WTC11 (cell line): ENCODE measurements at regions not wholly inside any gene's neighbourhood (a gene's known extent, or its start where the extent isn't known, plus 50 kb on each side); places are given as distances from the start of the nearest gene placed in this dataset.

Experiments
- ATF2 ChIP-seq: sonication (generic); formaldehyde crosslinking; IDR thresholded peaks from 2 replicates; pipeline ENCODE4 v1.8.1; 2022; ENCODE audit warnings: low read depth, missing genetic modification reagents, borderline replicate concordance
- ETV6 ChIP-seq: sonication (generic); formaldehyde crosslinking; IDR thresholded peaks from 2 replicates; pipeline ENCODE4 v1.8.1; 2022; ENCODE audit warnings: mild to moderate bottlenecking, missing genetic modification reagents
- MAX ChIP-seq: sonication (generic); formaldehyde crosslinking; IDR thresholded peaks from 2 replicates; pipeline ENCODE4 v1.8.0; 2022; ENCODE audit warnings: mild to moderate bottlenecking, missing genetic modification reagents
- NFYB ChIP-seq: sonication (generic); formaldehyde crosslinking; conservative IDR thresholded peaks from 2 replicates; pipeline ENCODE4 v1.8.0; 2022; ENCODE audit warnings: low read depth, missing genetic modification reagents
- SP1 ChIP-seq: sonication (generic); formaldehyde crosslinking; conservative IDR thresholded peaks from 2 replicates; pipeline ENCODE4 v1.8.1; 2022; ENCODE audit warnings: missing genetic modification reagents
- STAT6 ChIP-seq: sonication (generic); formaldehyde crosslinking; conservative IDR thresholded peaks from 2 replicates; pipeline ENCODE4 v1.8.1; 2023; ENCODE audit warnings: mild to moderate bottlenecking, low read depth, missing genetic modification reagents, moderate library complexity
- TF ChIP-seq, protein P1 (sequence below): sonication (generic); formaldehyde crosslinking; IDR thresholded peaks from 2 replicates; pipeline ENCODE4 v1.8.0; 2023; ENCODE audit warnings: mild to moderate bottlenecking, missing genetic modification reagents
- TF ChIP-seq, protein P2 (sequence below): fragments of 200-600 bp; IDR thresholded peaks from 2 replicates; pipeline ENCODE4 v1.8.0; 2022; ENCODE audit warnings: antibody characterized with exemption
- TF ChIP-seq, protein P3 (sequence below): sonication (generic); formaldehyde crosslinking; IDR thresholded peaks from 2 replicates; pipeline ENCODE4 v1.8.0; 2022; ENCODE audit warnings: mild to moderate bottlenecking, missing genetic modification reagents
- TF ChIP-seq, protein P4 (sequence below): fragments of 250-450 bp; sonication (Bioruptor Pico); IDR thresholded peaks from 2 replicates; pipeline ENCODE4 v1.9.0; 2021; ENCODE audit warnings: mild to moderate bottlenecking

DNA sequence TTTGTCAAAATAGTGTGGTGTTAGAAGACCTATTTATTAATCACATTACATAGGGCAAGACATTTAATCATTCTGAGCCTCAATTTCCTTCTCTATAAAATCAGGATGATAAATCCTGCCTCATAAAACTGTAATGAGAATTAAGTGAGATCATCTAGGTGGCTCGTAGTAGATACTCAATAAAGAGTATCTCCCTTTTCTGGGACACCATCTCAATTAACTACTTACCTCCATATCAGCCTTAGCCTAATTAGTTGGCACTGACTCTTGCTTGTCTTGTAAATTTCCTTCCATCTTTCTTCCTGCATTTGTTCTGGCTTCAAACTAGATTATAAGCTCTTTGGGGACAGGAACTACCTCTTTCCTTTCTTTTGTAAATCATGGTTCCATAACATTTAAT, 102.6 kb upstream of the TNR start:
- TF ChIP-seq, protein P1, sequence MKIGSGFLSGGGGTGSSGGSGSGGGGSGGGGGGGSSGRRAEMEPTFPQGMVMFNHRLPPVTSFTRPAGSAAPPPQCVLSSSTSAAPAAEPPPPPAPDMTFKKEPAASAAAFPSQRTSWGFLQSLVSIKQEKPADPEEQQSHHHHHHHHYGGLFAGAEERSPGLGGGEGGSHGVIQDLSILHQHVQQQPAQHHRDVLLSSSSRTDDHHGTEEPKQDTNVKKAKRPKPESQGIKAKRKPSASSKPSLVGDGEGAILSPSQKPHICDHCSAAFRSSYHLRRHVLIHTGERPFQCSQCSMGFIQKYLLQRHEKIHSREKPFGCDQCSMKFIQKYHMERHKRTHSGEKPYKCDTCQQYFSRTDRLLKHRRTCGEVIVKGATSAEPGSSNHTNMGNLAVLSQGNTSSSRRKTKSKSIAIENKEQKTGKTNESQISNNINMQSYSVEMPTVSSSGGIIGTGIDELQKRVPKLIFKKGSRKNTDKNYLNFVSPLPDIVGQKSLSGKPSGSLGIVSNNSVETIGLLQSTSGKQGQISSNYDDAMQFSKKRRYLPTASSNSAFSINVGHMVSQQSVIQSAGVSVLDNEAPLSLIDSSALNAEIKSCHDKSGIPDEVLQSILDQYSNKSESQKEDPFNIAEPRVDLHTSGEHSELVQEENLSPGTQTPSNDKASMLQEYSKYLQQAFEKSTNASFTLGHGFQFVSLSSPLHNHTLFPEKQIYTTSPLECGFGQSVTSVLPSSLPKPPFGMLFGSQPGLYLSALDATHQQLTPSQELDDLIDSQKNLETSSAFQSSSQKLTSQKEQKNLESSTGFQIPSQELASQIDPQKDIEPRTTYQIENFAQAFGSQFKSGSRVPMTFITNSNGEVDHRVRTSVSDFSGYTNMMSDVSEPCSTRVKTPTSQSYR (CRISPR knock-in tag) = no peak
- TF ChIP-seq, protein P2, sequence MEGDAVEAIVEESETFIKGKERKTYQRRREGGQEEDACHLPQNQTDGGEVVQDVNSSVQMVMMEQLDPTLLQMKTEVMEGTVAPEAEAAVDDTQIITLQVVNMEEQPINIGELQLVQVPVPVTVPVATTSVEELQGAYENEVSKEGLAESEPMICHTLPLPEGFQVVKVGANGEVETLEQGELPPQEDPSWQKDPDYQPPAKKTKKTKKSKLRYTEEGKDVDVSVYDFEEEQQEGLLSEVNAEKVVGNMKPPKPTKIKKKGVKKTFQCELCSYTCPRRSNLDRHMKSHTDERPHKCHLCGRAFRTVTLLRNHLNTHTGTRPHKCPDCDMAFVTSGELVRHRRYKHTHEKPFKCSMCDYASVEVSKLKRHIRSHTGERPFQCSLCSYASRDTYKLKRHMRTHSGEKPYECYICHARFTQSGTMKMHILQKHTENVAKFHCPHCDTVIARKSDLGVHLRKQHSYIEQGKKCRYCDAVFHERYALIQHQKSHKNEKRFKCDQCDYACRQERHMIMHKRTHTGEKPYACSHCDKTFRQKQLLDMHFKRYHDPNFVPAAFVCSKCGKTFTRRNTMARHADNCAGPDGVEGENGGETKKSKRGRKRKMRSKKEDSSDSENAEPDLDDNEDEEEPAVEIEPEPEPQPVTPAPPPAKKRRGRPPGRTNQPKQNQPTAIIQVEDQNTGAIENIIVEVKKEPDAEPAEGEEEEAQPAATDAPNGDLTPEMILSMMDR = no peak
- TF ChIP-seq, protein P3, sequence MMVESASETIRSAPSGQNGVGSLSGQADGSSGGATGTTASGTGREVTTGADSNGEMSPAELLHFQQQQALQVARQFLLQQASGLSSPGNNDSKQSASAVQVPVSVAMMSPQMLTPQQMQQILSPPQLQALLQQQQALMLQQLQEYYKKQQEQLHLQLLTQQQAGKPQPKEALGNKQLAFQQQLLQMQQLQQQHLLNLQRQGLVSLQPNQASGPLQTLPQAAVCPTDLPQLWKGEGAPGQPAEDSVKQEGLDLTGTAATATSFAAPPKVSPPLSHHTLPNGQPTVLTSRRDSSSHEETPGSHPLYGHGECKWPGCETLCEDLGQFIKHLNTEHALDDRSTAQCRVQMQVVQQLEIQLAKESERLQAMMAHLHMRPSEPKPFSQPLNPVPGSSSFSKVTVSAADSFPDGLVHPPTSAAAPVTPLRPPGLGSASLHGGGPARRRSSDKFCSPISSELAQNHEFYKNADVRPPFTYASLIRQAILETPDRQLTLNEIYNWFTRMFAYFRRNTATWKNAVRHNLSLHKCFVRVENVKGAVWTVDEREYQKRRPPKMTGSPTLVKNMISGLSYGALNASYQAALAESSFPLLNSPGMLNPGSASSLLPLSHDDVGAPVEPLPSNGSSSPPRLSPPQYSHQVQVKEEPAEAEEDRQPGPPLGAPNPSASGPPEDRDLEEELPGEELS = no peak
- TF ChIP-seq, protein P4, sequence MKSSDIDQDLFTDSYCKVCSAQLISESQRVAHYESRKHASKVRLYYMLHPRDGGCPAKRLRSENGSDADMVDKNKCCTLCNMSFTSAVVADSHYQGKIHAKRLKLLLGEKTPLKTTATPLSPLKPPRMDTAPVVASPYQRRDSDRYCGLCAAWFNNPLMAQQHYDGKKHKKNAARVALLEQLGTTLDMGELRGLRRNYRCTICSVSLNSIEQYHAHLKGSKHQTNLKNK (CRISPR knock-in tag) = no peak
- TF ChIP-seq ETV6 (CRISPR knock-in tag) (no peak), ATF2 (no peak), NFYB (no peak), STAT6 (CRISPR knock-in tag) (no peak), SP1 (no peak), MAX (CRISPR knock-in tag) (no peak)
